DMS114 treated with DMSO at 0.1 percent for 48 hours (cell line): ENCODE measurements at regions not wholly inside any gene's neighbourhood (a gene's known extent, or its start where the extent isn't known, plus 50 kb on each side); places are given as distances from the start of the nearest gene placed in this dataset.
"Not testable (repeated sequence)": the region's sequence is repeated elsewhere in the genome, so short reads cannot be mapped to it uniquely, and the experiment has no call there.

Experiments used
- DNase-seq: peaks from one replicate; lab custom pipeline; 2025; ENCODE audit not compliant: unreplicated experiment; lab: John Stamatoyannopoulos, UW

- DNase-seq, result no peak
These were observed 52.7 kb upstream of the ZNF469 start for GRCh38 chr16:88329726-88330700.

GRCh38 chr16:88330971-88331890 is 51.5 kb upstream of the ZNF469 start:
- no peak for DNase-seq

- DNase-seq, result no peak
These were observed 50.5 kb upstream of the ZNF469 start for GRCh38 chr16:88331989-88332920.

- DNase-seq, result not testable (repeated sequence)
These were observed 49.6 kb upstream of the ZNF469 start for GRCh38 chr16:88332921-88333825.
